ENCODE measurements at regions not wholly inside any gene's neighbourhood (a gene's known extent, or its start where the extent isn't known, plus 50 kb on each side); places are given as distances from the start of the nearest gene placed in this dataset.

DNA sequence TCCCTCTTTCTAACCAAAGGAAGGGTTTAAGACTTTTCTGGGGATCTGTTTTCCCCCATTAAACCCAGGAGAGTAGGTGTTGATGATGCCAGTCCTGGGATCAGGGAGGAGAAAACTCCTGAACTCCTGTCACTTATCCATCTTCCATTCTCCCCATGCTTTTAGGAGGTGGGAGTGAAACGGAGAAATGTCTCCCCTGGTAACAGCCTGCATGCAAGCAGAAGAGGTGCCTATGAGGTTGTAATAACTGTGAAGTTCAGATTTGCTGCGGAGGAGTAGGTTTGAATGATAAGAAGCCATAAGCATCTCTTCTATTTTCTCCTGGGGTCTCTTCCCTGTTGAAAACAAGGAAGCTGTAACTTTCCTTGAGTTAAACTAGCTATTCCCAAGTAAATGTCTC is 150.8 kb downstream of the SLC4A3 start:
- TF ChIP-seq, protein P1, sequence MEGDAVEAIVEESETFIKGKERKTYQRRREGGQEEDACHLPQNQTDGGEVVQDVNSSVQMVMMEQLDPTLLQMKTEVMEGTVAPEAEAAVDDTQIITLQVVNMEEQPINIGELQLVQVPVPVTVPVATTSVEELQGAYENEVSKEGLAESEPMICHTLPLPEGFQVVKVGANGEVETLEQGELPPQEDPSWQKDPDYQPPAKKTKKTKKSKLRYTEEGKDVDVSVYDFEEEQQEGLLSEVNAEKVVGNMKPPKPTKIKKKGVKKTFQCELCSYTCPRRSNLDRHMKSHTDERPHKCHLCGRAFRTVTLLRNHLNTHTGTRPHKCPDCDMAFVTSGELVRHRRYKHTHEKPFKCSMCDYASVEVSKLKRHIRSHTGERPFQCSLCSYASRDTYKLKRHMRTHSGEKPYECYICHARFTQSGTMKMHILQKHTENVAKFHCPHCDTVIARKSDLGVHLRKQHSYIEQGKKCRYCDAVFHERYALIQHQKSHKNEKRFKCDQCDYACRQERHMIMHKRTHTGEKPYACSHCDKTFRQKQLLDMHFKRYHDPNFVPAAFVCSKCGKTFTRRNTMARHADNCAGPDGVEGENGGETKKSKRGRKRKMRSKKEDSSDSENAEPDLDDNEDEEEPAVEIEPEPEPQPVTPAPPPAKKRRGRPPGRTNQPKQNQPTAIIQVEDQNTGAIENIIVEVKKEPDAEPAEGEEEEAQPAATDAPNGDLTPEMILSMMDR (IDR thresholded peaks at IDR 0.05), result no peak
- no peak for TF ChIP-seq POLR2A (IDR thresholded peaks at IDR 0.05)

Measured in thyroid gland (tissue), 4 donors.